ENCODE measurements at regions not wholly inside any gene's neighbourhood (a gene's known extent, or its start where the extent isn't known, plus 50 kb on each side); places are given as distances from the start of the nearest gene placed in this dataset.

- CTCF ChIA-PET = no interaction called here
- no peak for DNase-seq
- H3K4me1 Mint-ChIP-seq (ENCODE audit: low read depth, unreplicated experiment) = no peaks in the 10 kb centered on the region
- H3K27ac Mint-ChIP-seq (ENCODE audit: unreplicated experiment) = no peak overlapping the region
- peaks cover 27% of the 10 kb centered on the region for H3K27me3 Mint-ChIP-seq (ENCODE audit: unreplicated experiment)
- no TSS peak for BruUV-seq (replicated peaks)
- no peaks in the 10 kb centered on the region for H3K36me3 Mint-ChIP-seq (ENCODE audit: insufficient read depth, unreplicated experiment)
- intact Hi-C loops (cut with micrococcal nuclease; ENCODE audit: unreplicated experiment) = no loop called here
- no peak overlapping the region for H3K4me3 Mint-ChIP-seq (ENCODE audit: low read depth, unreplicated experiment)
- no peak for TF ChIP-seq CTCF (IDR thresholded peaks at IDR 0.05; ENCODE audit: unreplicated experiment)
- peaks cover 12% of the 10 kb centered on the region for H3K9me3 Mint-ChIP-seq (ENCODE audit: low read depth, unreplicated experiment)
Observed at GRCh38 chr10:131775433-131775832, 125.4 kb upstream of the PPP2R2D start.

GRCh38 chr10:131775833-131776232 lies 125.0 kb upstream of the PPP2R2D start:
- H3K27me3 Mint-ChIP-seq (ENCODE audit: unreplicated experiment) = peaks cover 27% of the 10 kb centered on the region
- no peaks in the 10 kb centered on the region for H3K4me1 Mint-ChIP-seq (ENCODE audit: low read depth, unreplicated experiment)
- no peak overlapping the region for H3K27ac Mint-ChIP-seq (ENCODE audit: unreplicated experiment)
- H3K36me3 Mint-ChIP-seq (ENCODE audit: insufficient read depth, unreplicated experiment) = no peaks in the 10 kb centered on the region
- TF ChIP-seq CTCF (IDR thresholded peaks at IDR 0.05; ENCODE audit: unreplicated experiment) = no peak
- H3K4me3 Mint-ChIP-seq (ENCODE audit: low read depth, unreplicated experiment) = no peak overlapping the region
- BruUV-seq (replicated peaks) = no TSS peak
- no peak for DNase-seq
- peaks cover 12% of the 10 kb centered on the region for H3K9me3 Mint-ChIP-seq (ENCODE audit: low read depth, unreplicated experiment)
- intact Hi-C loops (cut with micrococcal nuclease; ENCODE audit: unreplicated experiment) = no loop called here
- CTCF ChIA-PET = no interaction called here

- CTCF ChIA-PET = no interaction called here
- no peak overlapping the region for H3K27ac Mint-ChIP-seq (ENCODE audit: unreplicated experiment)
- BruUV-seq (replicated peaks) = no TSS peak
Observed at GRCh38 chr10:131776496-131776895, 124.3 kb upstream of the PPP2R2D start.

GRCh38 chr10:131777162-131777561 lies 123.6 kb upstream of the PPP2R2D start:
- no peaks in the 10 kb centered on the region for H3K36me3 Mint-ChIP-seq (ENCODE audit: insufficient read depth, unreplicated experiment)
- intact Hi-C loops (cut with micrococcal nuclease; ENCODE audit: unreplicated experiment) = no loop called here
- no peak overlapping the region for H3K27ac Mint-ChIP-seq (ENCODE audit: unreplicated experiment)
- H3K4me1 Mint-ChIP-seq (ENCODE audit: low read depth, unreplicated experiment) = no peaks in the 10 kb centered on the region
- H3K27me3 Mint-ChIP-seq (ENCODE audit: unreplicated experiment) = peaks cover 27% of the 10 kb centered on the region
- BruUV-seq (replicated peaks) = no TSS peak
- H3K9me3 Mint-ChIP-seq (ENCODE audit: low read depth, unreplicated experiment) = peaks cover 12% of the 10 kb centered on the region
- CTCF ChIA-PET = no interaction called here
- DNase-seq = no peak
- H3K4me3 Mint-ChIP-seq (ENCODE audit: low read depth, unreplicated experiment) = no peak overlapping the region
- TF ChIP-seq CTCF (IDR thresholded peaks at IDR 0.05; ENCODE audit: unreplicated experiment) = no peak

More at GRCh38 chr10:131776496-131776895, 124.3 kb upstream of the PPP2R2D start:
- H3K4me1 Mint-ChIP-seq (ENCODE audit: low read depth, unreplicated experiment) = no peaks in the 10 kb centered on the region
- no peak overlapping the region for H3K4me3 Mint-ChIP-seq (ENCODE audit: low read depth, unreplicated experiment)
- intact Hi-C loops (cut with micrococcal nuclease; ENCODE audit: unreplicated experiment) = no loop called here
- no peak for DNase-seq
- no peaks in the 10 kb centered on the region for H3K36me3 Mint-ChIP-seq (ENCODE audit: insufficient read depth, unreplicated experiment)
- no peak for TF ChIP-seq CTCF (IDR thresholded peaks at IDR 0.05; ENCODE audit: unreplicated experiment)
- H3K27me3 Mint-ChIP-seq (ENCODE audit: unreplicated experiment) = peaks cover 27% of the 10 kb centered on the region
- H3K9me3 Mint-ChIP-seq (ENCODE audit: low read depth, unreplicated experiment) = peaks cover 12% of the 10 kb centered on the region

GRCh38 chr10:131777921-131778320 lies 122.9 kb upstream of the PPP2R2D start:
- Mint-ChIP-seq H3K27me3 (ENCODE audit: unreplicated experiment) (peaks cover 22% of the 10 kb centered on the region), H3K4me1 (ENCODE audit: low read depth, unreplicated experiment) (no peaks in the 10 kb centered on the region), H3K27ac (ENCODE audit: unreplicated experiment) (no peak overlapping the region), H3K4me3 (ENCODE audit: low read depth, unreplicated experiment) (no peak overlapping the region), H3K36me3 (ENCODE audit: insufficient read depth, unreplicated experiment) (no peaks in the 10 kb centered on the region), H3K9me3 (ENCODE audit: low read depth, unreplicated experiment) (peaks cover 15% of the 10 kb centered on the region)
- no peak for TF ChIP-seq CTCF (IDR thresholded peaks at IDR 0.05; ENCODE audit: unreplicated experiment)
- CTCF ChIA-PET = no interaction called here
- intact Hi-C loops (cut with micrococcal nuclease; ENCODE audit: unreplicated experiment) = no loop called here
- no TSS peak for BruUV-seq (replicated peaks)
- DNase-seq = no peak

Measured in Calu3 (cell line).